ENCODE measurements at regions not wholly inside any gene's neighbourhood (a gene's known extent, or its start where the extent isn't known, plus 50 kb on each side); places are given as distances from the start of the nearest gene placed in this dataset.

DNA sequence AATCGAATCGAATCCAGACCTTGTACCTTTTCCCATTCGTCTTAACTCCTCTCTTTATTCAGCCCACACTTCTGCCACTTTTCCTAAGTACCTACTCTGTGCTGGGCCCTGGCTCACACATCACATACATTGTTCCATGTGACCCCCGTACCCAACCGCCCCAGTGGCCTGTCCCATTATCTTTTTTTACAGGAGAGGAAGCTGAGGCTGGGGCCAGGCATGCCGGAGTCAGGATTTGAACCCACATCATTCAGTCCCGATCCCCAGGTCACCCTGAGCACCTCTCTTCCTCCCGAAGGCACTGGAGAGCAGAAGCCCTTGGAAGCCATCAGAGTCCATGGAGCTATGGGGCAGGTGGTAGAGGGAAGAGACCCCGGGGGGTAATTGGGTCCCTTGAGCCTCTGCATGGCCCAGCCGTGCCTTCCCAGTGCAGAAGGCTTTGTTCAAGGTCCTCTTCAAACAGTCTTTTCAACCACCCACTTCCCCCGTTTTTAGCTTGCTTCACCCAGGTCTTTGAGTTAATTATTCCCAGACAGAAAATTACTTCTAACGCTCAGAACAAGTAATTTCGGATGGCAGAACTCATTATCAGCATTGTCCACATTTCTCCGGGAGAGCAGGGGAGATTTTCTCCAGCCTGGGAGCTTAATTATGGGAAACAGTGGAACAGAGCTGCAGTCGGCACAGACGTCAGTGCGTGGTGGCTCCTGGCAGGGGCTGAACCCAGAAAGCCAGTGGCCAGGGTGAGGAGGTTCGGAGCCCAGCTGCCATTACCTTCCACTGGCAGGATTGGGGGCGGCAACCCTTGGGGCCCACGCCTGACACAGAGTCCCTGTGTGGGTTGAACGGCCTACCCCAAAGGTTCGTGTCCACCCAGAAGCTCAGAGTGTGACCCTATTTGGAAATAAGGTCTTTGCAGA lies 82.4 kb upstream of the RTL6 start:
- TF ChIP-seq, protein P1, sequence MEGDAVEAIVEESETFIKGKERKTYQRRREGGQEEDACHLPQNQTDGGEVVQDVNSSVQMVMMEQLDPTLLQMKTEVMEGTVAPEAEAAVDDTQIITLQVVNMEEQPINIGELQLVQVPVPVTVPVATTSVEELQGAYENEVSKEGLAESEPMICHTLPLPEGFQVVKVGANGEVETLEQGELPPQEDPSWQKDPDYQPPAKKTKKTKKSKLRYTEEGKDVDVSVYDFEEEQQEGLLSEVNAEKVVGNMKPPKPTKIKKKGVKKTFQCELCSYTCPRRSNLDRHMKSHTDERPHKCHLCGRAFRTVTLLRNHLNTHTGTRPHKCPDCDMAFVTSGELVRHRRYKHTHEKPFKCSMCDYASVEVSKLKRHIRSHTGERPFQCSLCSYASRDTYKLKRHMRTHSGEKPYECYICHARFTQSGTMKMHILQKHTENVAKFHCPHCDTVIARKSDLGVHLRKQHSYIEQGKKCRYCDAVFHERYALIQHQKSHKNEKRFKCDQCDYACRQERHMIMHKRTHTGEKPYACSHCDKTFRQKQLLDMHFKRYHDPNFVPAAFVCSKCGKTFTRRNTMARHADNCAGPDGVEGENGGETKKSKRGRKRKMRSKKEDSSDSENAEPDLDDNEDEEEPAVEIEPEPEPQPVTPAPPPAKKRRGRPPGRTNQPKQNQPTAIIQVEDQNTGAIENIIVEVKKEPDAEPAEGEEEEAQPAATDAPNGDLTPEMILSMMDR (IDR thresholded peaks at IDR 0.05; ENCODE audit: unreplicated experiment) = no peak
- no peaks in the 10 kb centered on the region for H3K36me3 Mint-ChIP-seq
- no peaks in the 10 kb centered on the region for H3K9me3 Mint-ChIP-seq
- no peak overlapping the region for H3K4me3 Mint-ChIP-seq
- H3K27ac Mint-ChIP-seq = no peak overlapping the region
- H3K27me3 Mint-ChIP-seq (ENCODE audit: low read depth) = peaks cover 100% of the 10 kb centered on the region
- DNase-seq (ENCODE audit: low spot score in 2 of 2, unreplicated experiment in 2 of 2) = peak in 1 of 2 experiments; percentile 36
- peaks cover 1% of the 10 kb centered on the region for H3K4me1 Mint-ChIP-seq

- Mint-ChIP-seq H3K27ac (no peak overlapping the region), H3K27me3 (ENCODE audit: low read depth) (peaks cover 99% of the 10 kb centered on the region), H3K4me3 (no peak overlapping the region), H3K4me1 (peaks cover 15% of the 10 kb centered on the region), H3K9me3 (no peaks in the 10 kb centered on the region), H3K36me3 (no peaks in the 10 kb centered on the region)
- DNase-seq (ENCODE audit: low spot score in 2 of 2, unreplicated experiment in 2 of 2) = peak in 1 of 2 experiments; percentile 29
- TF ChIP-seq, protein P1 (IDR thresholded peaks at IDR 0.05; ENCODE audit: unreplicated experiment) = no peak
These were observed 80.6 kb upstream of the RTL6 start for GRCh38 chr22:44578516-44579230.

GRCh38 chr22:44578110-44578457 lies 80.1 kb upstream of the RTL6 start:
- peaks cover 97% of the 10 kb centered on the region for H3K27me3 Mint-ChIP-seq (ENCODE audit: low read depth)
- peak in 1 of 2 experiments; percentile 34 for DNase-seq (ENCODE audit: low spot score in 2 of 2, unreplicated experiment in 2 of 2)
- H3K4me3 Mint-ChIP-seq = no peak overlapping the region
- TF ChIP-seq, protein P1 (IDR thresholded peaks at IDR 0.05; ENCODE audit: unreplicated experiment) = no peak
- no peak overlapping the region for H3K27ac Mint-ChIP-seq
- no peaks in the 10 kb centered on the region for H3K9me3 Mint-ChIP-seq
- H3K36me3 Mint-ChIP-seq = no peaks in the 10 kb centered on the region
- peaks cover 15% of the 10 kb centered on the region for H3K4me1 Mint-ChIP-seq

DNA sequence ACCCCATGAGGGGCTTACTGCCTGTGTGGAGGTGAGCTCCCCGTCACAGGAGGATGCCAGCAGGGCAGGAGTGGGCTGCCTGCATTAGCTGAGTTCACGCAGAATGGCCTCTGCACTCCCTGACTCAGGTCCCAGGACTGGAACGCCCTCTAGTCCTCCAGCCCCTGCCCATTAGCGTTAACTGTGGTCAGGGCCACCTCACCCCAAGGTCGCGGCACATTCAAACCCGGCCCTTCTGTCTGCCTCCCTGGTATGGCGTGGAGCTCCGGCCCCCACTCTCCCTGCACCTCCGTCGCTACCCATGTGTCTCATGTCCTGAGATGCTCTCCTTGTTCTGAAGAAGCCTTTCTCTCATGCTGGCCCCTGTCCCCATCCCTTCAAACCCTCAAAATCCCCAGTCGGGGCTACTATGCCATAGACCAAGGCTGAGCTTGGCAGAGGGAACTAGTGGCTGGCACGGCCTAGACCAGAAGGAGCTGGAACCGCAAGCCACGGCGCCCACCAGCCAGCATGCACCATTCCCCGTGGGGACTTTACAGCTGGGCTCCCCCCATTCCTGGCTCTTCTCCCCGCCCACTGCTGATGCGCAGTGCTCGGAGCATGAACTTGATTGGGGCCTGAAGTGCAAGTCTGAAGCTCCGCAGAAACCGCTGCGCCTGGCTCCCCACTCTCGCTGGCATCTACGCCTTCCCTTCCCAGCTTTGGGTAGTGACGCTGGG lies 79.5 kb upstream of the RTL6 start:
- Mint-ChIP-seq H3K36me3 (no peaks in the 10 kb centered on the region), H3K9me3 (no peaks in the 10 kb centered on the region), H3K27me3 (ENCODE audit: low read depth) (peaks cover 97% of the 10 kb centered on the region), H3K4me3 (no peak overlapping the region), H3K27ac (no peak overlapping the region), H3K4me1 (peaks cover 15% of the 10 kb centered on the region)
- TF ChIP-seq, protein P1 (IDR thresholded peaks at IDR 0.05; ENCODE audit: unreplicated experiment) = no peak
- peak in 1 of 2 experiments; percentile 33 for DNase-seq (ENCODE audit: low spot score in 2 of 2, unreplicated experiment in 2 of 2)

- Mint-ChIP-seq H3K4me1 (peaks cover 15% of the 10 kb centered on the region), H3K9me3 (no peaks in the 10 kb centered on the region), H3K36me3 (no peaks in the 10 kb centered on the region), H3K4me3 (no peak overlapping the region), H3K27ac (no peak overlapping the region), H3K27me3 (ENCODE audit: low read depth) (peaks cover 97% of the 10 kb centered on the region)
- peak in 1 of 2 experiments; percentile 34 for DNase-seq (ENCODE audit: low spot score in 2 of 2, unreplicated experiment in 2 of 2)
- TF ChIP-seq, protein P1 (IDR thresholded peaks at IDR 0.05; ENCODE audit: unreplicated experiment) = no peak
These were observed 78.6 kb upstream of the RTL6 start for GRCh38 chr22:44576311-44577260.
